Cardiac muscle cell (in vitro differentiated cells and primary cell): ENCODE measurements at regions not wholly inside any gene's neighbourhood (a gene's known extent, or its start where the extent isn't known, plus 50 kb on each side); places are given as distances from the start of the nearest gene placed in this dataset.
"Not testable (repeated sequence)": the region's sequence is repeated elsewhere in the genome, so short reads cannot be mapped to it uniquely, and the experiment has no call there.

Experiments
- DNase-seq, 2 donors: peaks; one replicate each; pipeline versions ENCODE4 v3.0.0 to v3.0.0-alpha.2; 2010 to 2017; ENCODE audit warnings: low read depth in 1 of 2, low spot score in 1 of 2
- H3K27ac ChIP-seq: fragments of 200-600 bp; sonication (generic); 2 replicates; pipeline ENCODE4 v1.5.1; 2016
- H3K27me3 ChIP-seq: fragments of 200-600 bp; sonication (generic); 2 replicates; pipeline ENCODE4 v1.6.0; 2016; ENCODE audit warnings: control low read depth
- H3K36me3 ChIP-seq: fragments of 200-600 bp; sonication (generic); 2 replicates; pipeline ENCODE4 v1.5.1; 2016; ENCODE audit warnings: control low read depth
- H3K4me1 ChIP-seq: fragments of 200-600 bp; sonication (generic); 2 replicates; pipeline ENCODE4 v1.8.1; 2017; ENCODE audit warnings: low read depth, mild to moderate bottlenecking, mixed run types
- H3K4me3 ChIP-seq: fragments of 200-600 bp; sonication (generic); 2 replicates; pipeline ENCODE4 v1.5.1; 2016; ENCODE audit warnings: mild to moderate bottlenecking
- H3K9me3 ChIP-seq: fragments of 200-600 bp; sonication (generic); 2 replicates; pipeline ENCODE4 v1.5.1; 2017; ENCODE audit warnings: low read depth, mild to moderate bottlenecking, control low read depth
- CTCF ChIP-seq: IDR thresholded peaks from 2 replicates; pipeline ENCODE4 v1.5.1; 2012; ENCODE audit warnings: low read depth, mild to moderate bottlenecking, low read length

- Histone ChIP-seq H3K36me3 (no peaks in the 10 kb centered on the region), H3K27ac (no peak overlapping the region), H3K4me3 (no peak overlapping the region), H3K9me3 (no peaks in the 10 kb centered on the region), H3K4me1 (no peaks in the 10 kb centered on the region), H3K27me3 (peaks cover 4% of the 10 kb centered on the region)
- DNase-seq = no peak
- TF ChIP-seq CTCF = no peak
Measured at GRCh38 chr6:137387096-137387764, 107.0 kb downstream of the OLIG3 start.

GRCh38 chr6:137383287-137383686, 110.9 kb downstream of the OLIG3 start:
- H3K4me3 ChIP-seq, H3K4me1 ChIP-seq, H3K36me3 ChIP-seq: not testable (repeated sequence)

GRCh38 chr6:137378090-137378369, 116.2 kb downstream of the OLIG3 start:
- TF ChIP-seq CTCF = no peak
- H3K27ac ChIP-seq = no peak overlapping the region
- no peak for DNase-seq
- H3K27me3 ChIP-seq = no peaks in the 10 kb centered on the region
- no peaks in the 10 kb centered on the region for H3K9me3 ChIP-seq
- H3K36me3 ChIP-seq = no peaks in the 10 kb centered on the region
- H3K4me1 ChIP-seq = no peaks in the 10 kb centered on the region
- H3K4me3 ChIP-seq = no peak overlapping the region

More at GRCh38 chr6:137383287-137383686, 110.9 kb downstream of the OLIG3 start:
- DNase-seq, H3K27me3 ChIP-seq, H3K27ac ChIP-seq, H3K9me3 ChIP-seq: not testable (repeated sequence)

GRCh38 chr6:137373296-137373695, 120.9 kb downstream of the OLIG3 start:
- no peak for DNase-seq

GRCh38 chr6:137372532-137372931, 121.7 kb downstream of the OLIG3 start:
- no peaks in the 10 kb centered on the region for H3K27me3 ChIP-seq
- TF ChIP-seq CTCF = no peak
- no peak overlapping the region for H3K4me3 ChIP-seq
- no peaks in the 10 kb centered on the region for H3K36me3 ChIP-seq
- no peaks in the 10 kb centered on the region for H3K4me1 ChIP-seq
- no peaks in the 10 kb centered on the region for H3K9me3 ChIP-seq
- no peak for DNase-seq
- no peak overlapping the region for H3K27ac ChIP-seq

More at GRCh38 chr6:137373296-137373695, 120.9 kb downstream of the OLIG3 start:
- H3K27me3 ChIP-seq = no peaks in the 10 kb centered on the region
- no peaks in the 10 kb centered on the region for H3K4me1 ChIP-seq
- no peaks in the 10 kb centered on the region for H3K36me3 ChIP-seq
- no peak for TF ChIP-seq CTCF
- H3K9me3 ChIP-seq = no peaks in the 10 kb centered on the region
- H3K4me3 ChIP-seq = no peak overlapping the region
- H3K27ac ChIP-seq = no peak overlapping the region

GRCh38 chr6:137371634-137372016, 122.6 kb downstream of the OLIG3 start:
- H3K9me3 ChIP-seq = no peaks in the 10 kb centered on the region

More at GRCh38 chr6:137371634-137372016, 122.6 kb downstream of the OLIG3 start:
- H3K4me3 ChIP-seq = no peak overlapping the region
- no peak for DNase-seq
- no peak for TF ChIP-seq CTCF
- H3K27ac ChIP-seq = no peak overlapping the region
- H3K4me1 ChIP-seq = no peaks in the 10 kb centered on the region
- H3K27me3 ChIP-seq = no peaks in the 10 kb centered on the region
- no peaks in the 10 kb centered on the region for H3K36me3 ChIP-seq
